Daoy (cell line): ENCODE measurements at regions not wholly inside any gene's neighbourhood (a gene's known extent, or its start where the extent isn't known, plus 50 kb on each side); places are given as distances from the start of the nearest gene placed in this dataset.

Source experiments
- DNase-seq: peaks from one replicate; pipeline ENCODE4 v3.0.0-alpha.2; 2015; ENCODE audit warnings: low read depth

DNA sequence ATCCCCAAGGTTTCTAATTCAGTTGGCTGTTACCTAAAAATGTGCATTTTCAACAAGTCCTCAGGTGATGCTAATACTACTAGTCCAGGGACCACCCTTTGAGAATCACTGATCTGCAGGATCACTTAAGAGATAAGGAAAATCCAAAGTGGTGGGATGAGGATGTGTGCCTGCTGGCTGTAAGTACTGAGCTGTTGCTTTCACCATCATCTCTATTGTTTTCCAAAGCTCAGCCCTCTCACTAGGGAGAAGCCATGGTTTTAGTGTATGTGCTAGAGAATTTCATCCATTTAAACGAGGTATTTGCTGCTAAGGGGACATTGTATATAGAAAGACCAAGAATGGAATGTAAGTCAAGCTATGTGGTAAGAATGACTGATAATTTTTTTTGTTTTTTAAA is 202.3 kb downstream of the KIF21A start:
- DNase-seq, result no peak

- DNase-seq, result no peak
Observed at GRCh38 chr12:39239490-39240486, 203.1 kb downstream of the KIF21A start.

DNA sequence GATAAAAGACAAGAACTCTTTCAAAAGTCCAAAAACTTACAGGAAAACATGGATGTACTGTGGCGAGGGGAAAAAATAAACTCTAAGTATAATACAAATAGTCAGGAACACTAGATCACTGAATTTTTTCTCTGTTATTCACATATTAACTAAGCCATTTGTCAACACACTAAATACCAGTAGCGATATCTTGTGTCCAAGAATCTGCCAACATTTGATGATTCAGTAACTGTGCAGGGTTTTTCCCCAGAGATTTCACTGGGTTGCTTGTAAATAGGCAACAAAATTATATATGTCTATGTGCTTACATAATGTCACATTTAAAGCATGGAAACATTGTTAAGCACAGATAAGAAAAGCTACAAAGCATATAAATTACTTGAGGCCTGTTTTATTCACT is 205.9 kb downstream of the KIF21A start:
- DNase-seq, result peak; percentile 26

DNA sequence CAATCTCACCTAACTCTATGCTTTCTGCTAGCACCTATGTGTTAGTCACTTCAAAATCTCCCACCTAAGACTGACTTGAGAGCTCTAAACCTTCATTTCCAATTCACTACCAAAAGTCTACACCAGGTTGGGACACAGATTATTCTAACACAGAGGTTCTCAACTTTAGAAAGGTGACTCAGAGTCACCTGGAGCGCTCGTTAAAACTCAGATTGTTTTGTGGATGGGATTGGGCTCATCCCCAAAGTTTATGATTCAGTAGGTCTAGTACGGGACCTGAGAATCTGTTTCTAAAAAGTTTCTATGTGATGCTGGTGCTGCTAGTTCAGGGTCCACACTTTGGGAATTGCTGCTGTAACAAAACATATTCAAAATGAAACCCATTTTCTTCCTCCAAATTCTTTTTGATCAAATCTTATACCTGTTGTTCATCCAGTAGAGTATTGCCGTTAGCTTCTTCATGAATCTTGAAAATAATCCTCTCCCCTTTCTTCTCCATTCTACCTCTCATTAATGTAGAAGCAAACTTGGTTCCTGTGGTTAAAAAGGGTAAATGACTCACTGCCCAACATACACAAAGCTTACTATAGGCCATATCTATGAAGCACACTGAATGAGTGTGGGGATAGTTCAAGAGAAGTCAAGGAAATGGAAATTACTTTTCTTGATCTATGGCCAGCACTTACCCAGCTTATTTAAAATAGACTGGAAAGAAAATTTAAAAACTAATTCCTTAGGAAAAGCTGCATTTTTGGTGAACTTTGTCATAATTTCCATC is 206.7 kb downstream of the KIF21A start:
- DNase-seq, result peak; percentile 41

DNA sequence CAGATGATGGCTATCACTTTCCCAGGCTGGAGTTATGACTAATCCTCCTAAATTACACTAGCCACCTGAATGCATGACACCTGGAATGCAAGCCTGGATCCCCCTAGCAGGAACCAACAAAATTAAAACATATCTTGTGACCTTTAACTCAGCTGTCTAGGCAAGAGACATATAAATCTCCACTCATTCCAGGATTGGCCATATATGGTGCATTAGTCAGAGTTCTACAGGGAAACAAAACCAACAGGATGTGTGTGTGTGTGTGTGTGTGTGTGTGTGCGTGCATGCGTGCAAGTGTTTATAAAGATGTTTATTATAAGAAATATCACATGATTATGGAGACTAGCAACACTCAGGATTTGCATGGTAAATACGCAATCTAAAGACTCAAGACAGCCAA is 212.8 kb downstream of the KIF21A start:
- DNase-seq, result peak; percentile 6

DNA sequence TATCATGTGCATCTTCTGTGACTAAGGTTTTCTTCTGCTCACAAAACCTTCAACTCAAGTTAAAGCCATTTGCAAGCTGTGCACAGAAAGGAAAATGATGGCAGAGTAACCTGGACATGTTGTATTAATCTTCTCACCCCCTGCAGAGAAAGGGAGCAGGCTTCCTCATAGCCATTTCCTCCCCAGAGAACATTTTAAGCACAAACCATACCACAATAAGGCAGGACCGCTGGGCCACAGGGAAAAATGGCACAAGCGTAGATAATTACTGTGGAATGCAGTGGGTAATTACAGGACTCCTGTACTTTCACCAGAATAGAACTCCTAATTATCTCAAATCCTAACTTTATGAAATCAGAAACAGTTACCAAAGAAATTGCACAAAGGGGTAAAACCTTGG is 215.7 kb downstream of the KIF21A start:
- DNase-seq, result peak; percentile 35

DNA sequence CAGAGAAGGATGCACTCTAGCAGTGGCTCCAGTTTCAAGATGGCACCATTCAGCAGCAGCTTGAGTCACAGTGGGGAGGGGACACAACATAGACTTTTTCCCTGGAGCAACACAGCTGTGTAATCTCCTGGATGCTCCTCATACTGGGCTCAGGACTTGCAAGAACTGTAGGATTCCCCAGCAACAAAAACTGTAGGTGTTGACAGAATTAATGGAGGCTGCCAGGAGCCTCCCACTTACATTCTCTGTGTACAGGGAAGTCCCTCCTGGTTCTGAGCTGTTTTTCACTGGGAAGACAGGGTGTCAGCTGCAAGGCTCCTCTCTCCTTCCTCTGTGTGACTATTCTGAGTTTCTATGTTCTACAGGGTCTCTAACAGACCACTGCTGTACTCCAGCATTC is 217.9 kb downstream of the KIF21A start:
- no peak for DNase-seq

- DNase-seq, result no peak
Observed at GRCh38 chr12:39205969-39206368, 237.0 kb downstream of the KIF21A start.

GRCh38 chr12:39199351-39199750 is 243.6 kb downstream of the KIF21A start:
- peak; percentile 32 for DNase-seq

GRCh38 chr12:39188689-39189088 is 254.2 kb downstream of the KIF21A start:
- no peak for DNase-seq

- no peak for DNase-seq
Observed at GRCh38 chr12:39186744-39187143, 256.2 kb downstream of the KIF21A start.

GRCh38 chr12:39178837-39179236 is 264.1 kb downstream of the KIF21A start:
- DNase-seq, result no peak

- no peak for DNase-seq
Observed at GRCh38 chr12:39176356-39176755, 266.6 kb downstream of the KIF21A start.

GRCh38 chr12:39173726-39174125 is 268.3 kb upstream of the CPNE8 start:
- no peak for DNase-seq

DNA sequence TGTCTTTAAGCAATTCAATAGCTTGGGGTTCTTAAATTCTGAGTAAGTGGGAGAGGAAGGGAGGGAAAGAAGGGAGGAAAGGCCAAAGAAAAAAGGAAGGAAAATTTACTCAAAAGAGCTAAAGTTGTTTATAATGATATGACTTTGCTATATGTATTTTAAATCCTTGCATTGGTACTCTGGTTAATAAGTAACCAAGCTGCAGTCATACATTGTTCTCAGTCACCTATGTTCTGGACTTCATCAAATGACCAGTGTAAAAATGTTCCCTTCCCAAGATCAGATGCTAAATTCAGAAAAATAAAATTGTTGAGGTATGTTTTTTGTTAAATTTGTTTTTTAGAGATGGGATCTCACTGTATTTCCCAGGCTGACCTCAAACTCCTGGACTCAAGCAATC is 259.9 kb upstream of the CPNE8 start:
- no peak for DNase-seq

DNA sequence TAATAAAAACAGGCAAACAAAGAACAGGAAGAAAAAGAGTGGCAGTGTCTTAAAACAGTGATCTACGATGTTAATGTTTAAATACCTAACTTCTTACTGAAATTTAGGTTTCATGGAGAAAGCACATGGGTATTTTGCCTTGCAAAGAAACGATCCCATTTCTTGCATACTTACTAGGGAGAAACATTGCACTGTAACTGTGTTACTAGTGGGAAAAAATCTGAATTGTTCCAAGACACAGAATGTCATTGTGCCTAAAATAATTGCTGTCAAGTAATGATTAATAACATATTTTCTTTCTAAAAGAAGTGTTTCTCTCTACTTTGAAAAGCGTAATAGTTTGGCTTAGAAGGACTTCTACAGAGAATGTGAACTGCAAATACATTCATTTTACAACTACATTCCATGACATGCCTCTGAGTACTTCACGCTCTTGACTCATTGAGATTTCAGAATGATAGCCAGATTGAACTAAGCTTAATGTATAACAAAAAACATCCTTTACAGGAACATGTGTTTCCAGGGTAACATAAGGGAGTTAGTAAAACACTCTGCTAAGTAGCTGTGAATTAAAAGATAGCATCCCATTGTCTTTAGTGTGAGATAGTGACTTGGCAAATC is 256.2 kb upstream of the CPNE8 start:
- DNase-seq, result no peak

DNA sequence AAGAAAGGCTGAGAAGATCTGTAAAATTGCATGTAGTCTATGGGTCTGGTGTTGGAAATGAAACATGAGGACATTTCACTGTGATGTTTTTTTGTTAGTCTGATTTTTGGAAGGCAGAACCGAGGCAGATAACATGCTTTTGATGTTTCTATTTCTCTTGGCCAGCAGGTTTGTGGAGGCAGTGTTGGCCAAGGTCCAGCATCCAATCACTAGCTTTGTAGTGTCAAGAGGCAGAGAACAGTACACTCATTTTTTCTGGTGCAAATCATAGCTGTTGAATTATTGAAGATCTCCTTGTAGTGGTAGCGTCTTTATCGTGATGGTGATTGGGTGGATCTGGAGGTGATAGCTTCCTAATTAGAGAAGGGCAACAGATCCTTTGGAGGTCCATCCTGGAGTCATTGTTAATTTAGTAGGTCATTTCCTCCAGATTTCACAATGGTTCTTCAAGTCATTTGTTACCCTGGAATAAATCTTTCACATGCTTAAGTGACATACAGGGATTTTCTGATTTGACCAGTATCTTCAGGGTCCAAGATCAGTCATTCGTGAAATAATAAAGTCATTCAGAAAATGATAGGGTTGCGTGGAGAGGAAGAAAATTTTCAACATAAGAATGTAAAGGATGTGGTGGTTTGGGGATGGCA is 252.4 kb upstream of the CPNE8 start:
- no peak for DNase-seq

DNA sequence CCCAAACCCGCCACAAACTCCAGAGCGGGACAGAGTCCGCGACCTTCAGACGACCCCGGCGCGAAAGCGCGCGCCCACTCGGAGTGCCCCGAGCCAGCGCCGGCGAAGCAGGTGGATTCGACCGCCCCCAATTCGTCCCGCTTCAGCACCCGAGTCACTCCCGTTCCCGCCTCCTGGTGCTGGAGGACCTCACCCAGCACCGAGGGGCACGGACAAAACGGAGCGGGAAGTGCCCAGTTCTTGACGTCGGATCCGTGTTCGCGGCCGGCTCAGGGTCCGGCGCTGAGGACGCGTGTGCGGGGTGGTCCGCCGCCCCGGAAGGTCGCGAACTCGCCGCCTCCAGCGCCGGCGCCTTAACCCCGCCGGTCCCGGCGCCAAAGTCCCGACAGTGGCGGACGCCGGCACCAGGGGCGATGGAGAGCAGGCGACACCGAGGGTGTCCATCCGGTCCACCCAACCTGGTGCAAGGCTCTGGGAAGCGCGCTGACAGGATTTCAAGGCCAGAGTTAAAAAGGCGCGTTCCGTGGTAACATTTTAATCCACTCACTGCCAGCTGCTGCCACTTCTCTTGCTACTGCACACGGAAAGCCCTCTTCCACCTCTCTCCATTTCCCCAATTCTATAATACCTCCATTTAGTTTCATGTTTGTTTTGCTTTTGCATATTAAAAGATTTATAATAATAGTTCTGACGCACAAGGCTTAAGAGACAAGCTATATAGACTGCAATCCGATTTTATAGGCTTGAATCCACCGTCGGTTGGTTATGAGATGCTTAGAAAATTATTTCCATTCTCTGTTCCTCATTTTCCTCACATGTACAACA is 240.0 kb upstream of the CPNE8 start:
- peak; percentile 76 for DNase-seq

- no peak for DNase-seq
Observed at GRCh38 chr12:39144613-39145061, 239.2 kb upstream of the CPNE8 start.

DNA sequence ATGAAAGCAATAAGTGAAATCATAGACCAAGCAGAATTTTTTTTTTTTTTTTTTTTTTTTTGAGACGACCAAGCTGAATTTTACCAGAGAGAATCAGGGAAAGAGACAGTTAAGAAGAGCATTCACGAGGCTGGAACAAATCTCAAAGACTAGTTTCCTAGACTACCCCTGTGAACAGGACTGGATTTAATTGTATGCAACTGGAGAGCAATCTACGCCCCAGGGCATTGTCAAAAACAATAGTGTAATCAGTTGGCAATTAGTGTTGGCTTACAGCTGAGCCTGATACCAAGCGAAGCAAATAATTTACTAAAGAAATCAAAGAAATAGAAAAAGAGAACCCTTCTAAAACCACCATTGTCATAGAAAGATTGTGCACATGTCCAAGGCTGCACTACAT is 232.9 kb upstream of the CPNE8 start:
- DNase-seq, result no peak

DNA sequence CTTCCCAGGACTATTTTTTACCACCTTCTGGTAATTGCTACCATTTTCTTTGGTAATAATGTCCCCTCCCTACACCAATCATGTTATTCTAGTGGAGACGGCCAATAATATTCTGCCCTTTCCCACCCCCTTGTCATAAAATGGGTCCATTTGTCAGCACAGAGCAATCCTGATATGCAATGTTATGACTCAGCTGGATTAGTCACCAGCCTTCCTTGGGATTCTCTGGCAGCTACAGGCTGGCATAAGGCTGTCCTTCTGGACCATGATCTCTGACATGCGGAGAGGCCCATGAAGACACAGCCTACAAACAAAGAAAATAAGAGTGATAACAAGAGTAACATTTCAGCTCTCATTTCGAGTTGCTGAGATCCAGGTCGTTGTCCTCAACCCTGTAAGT is 222.0 kb upstream of the CPNE8 start:
- peak; percentile 76 for DNase-seq
